Central memory CD8-positive, alpha-beta T cell (primary cell): ENCODE measurements at regions not wholly inside any gene's neighbourhood (a gene's known extent, or its start where the extent isn't known, plus 50 kb on each side); places are given as distances from the start of the nearest gene placed in this dataset.

Experiments used
- ATAC-seq: fragments of 150-1000 bp; cut with Tn5 transposase; replicated peaks from 2 replicates; pipeline ENCODE4 v1.10.0; 2022; ENCODE audit warnings: mild to moderate bottlenecking, moderate FRiP score, moderate number of reproducible peaks; ENCODE audit not compliant: poor library complexity, severe bottlenecking; ENCODE audit errors: extremely low read depth
- DNase-seq, 2 donors: peaks; one replicate each; pipeline ENCODE4 v3.0.0; 2021; ENCODE audit warnings: low spot score in 2 of 2
- H3K27ac Mint-ChIP-seq: one replicate; pipeline ENCODE4 v1.8.0; 2022; ENCODE audit warnings: low read depth, mild to moderate bottlenecking, moderate library complexity, mixed read lengths
- H3K27me3 Mint-ChIP-seq: one replicate; pipeline ENCODE4 v1.8.0; 2022; ENCODE audit warnings: mixed read lengths
- H3K36me3 Mint-ChIP-seq: one replicate; pipeline ENCODE4 v1.8.0; 2022; ENCODE audit warnings: mild to moderate bottlenecking, moderate library complexity, mixed read lengths; ENCODE audit not compliant: insufficient read depth
- H3K4me1 Mint-ChIP-seq: one replicate; pipeline ENCODE4 v1.8.0; 2022; ENCODE audit warnings: mixed read lengths
- H3K4me3 Mint-ChIP-seq: one replicate; pipeline ENCODE4 v1.8.0; 2022; ENCODE audit warnings: mild to moderate bottlenecking, moderate library complexity, mixed read lengths
- H3K9me3 Mint-ChIP-seq: one replicate; pipeline ENCODE4 v1.8.0; 2022; ENCODE audit warnings: mixed read lengths

GRCh38 chr13:89310943-89311672 is 1639.9 kb downstream of the SLITRK5 start:
- Mint-ChIP-seq H3K36me3 (no peaks in the 10 kb centered on the region), H3K4me1 (no peaks in the 10 kb centered on the region), H3K27me3 (no peaks in the 10 kb centered on the region), H3K27ac (no peak overlapping the region), H3K4me3 (no peak overlapping the region), H3K9me3 (peaks cover 33% of the 10 kb centered on the region)
- ATAC-seq (no peak), DNase-seq (no peak)

GRCh38 chr13:89315287-89315686 is 1644.1 kb downstream of the SLITRK5 start:
- no peaks in the 10 kb centered on the region for H3K27me3 Mint-ChIP-seq
- no peaks in the 10 kb centered on the region for H3K36me3 Mint-ChIP-seq
- no peak for DNase-seq
- no peak overlapping the region for H3K4me3 Mint-ChIP-seq
- no peak overlapping the region for H3K27ac Mint-ChIP-seq
- H3K4me1 Mint-ChIP-seq: no peaks in the 10 kb centered on the region
- H3K9me3 Mint-ChIP-seq: peaks cover 27% of the 10 kb centered on the region
- ATAC-seq: no peak

GRCh38 chr13:89322466-89322865 is 1651.3 kb downstream of the SLITRK5 start:
- no peak overlapping the region for H3K4me3 Mint-ChIP-seq
- H3K9me3 Mint-ChIP-seq: peaks cover 9% of the 10 kb centered on the region
- H3K36me3 Mint-ChIP-seq: no peaks in the 10 kb centered on the region
- no peaks in the 10 kb centered on the region for H3K4me1 Mint-ChIP-seq
- no peak overlapping the region for H3K27ac Mint-ChIP-seq
- DNase-seq (no peak), ATAC-seq (no peak)
- H3K27me3 Mint-ChIP-seq: no peaks in the 10 kb centered on the region

- Mint-ChIP-seq H3K36me3 (no peaks in the 10 kb centered on the region), H3K4me3 (no peak overlapping the region), H3K9me3 (peaks cover 9% of the 10 kb centered on the region), H3K27ac (no peak overlapping the region), H3K27me3 (no peaks in the 10 kb centered on the region), H3K4me1 (no peaks in the 10 kb centered on the region)
- DNase-seq: no peak
- ATAC-seq: no peak
Observed at GRCh38 chr13:89324582-89324981, 1653.4 kb downstream of the SLITRK5 start.

- Mint-ChIP-seq H3K27ac (no peak overlapping the region), H3K4me1 (no peaks in the 10 kb centered on the region), H3K9me3 (peaks cover 6% of the 10 kb centered on the region), H3K4me3 (no peak overlapping the region), H3K27me3 (no peaks in the 10 kb centered on the region), H3K36me3 (no peaks in the 10 kb centered on the region)
- ATAC-seq (no peak), DNase-seq (no peak)
Observed at GRCh38 chr13:89343165-89343564, 1672.0 kb downstream of the SLITRK5 start.

- Mint-ChIP-seq H3K27ac (no peak overlapping the region), H3K36me3 (no peaks in the 10 kb centered on the region), H3K4me3 (no peak overlapping the region), H3K4me1 (no peaks in the 10 kb centered on the region), H3K27me3 (no peaks in the 10 kb centered on the region), H3K9me3 (peaks cover 20% of the 10 kb centered on the region)
- DNase-seq (no peak), ATAC-seq (no peak)
Observed at GRCh38 chr13:89352384-89352783, 1681.2 kb downstream of the SLITRK5 start.

GRCh38 chr13:89361909-89362308 is 1690.7 kb downstream of the SLITRK5 start:
- no peak overlapping the region for H3K27ac Mint-ChIP-seq
- no peak for DNase-seq
- ATAC-seq: no peak
- H3K4me3 Mint-ChIP-seq: no peak overlapping the region
- H3K4me1 Mint-ChIP-seq: no peaks in the 10 kb centered on the region
- H3K27me3 Mint-ChIP-seq: no peaks in the 10 kb centered on the region
- no peaks in the 10 kb centered on the region for H3K36me3 Mint-ChIP-seq
- H3K9me3 Mint-ChIP-seq: peaks cover 6% of the 10 kb centered on the region

GRCh38 chr13:89363144-89363543 is 1692.0 kb downstream of the SLITRK5 start:
- Mint-ChIP-seq H3K9me3 (no peaks in the 10 kb centered on the region), H3K27ac (no peak overlapping the region), H3K27me3 (no peaks in the 10 kb centered on the region), H3K4me1 (no peaks in the 10 kb centered on the region), H3K4me3 (no peak overlapping the region), H3K36me3 (no peaks in the 10 kb centered on the region)
- DNase-seq (no peak), ATAC-seq (no peak)

GRCh38 chr13:89372193-89372592 is 1701.0 kb downstream of the SLITRK5 start:
- Mint-ChIP-seq H3K36me3 (no peaks in the 10 kb centered on the region), H3K4me3 (no peak overlapping the region), H3K27ac (no peak overlapping the region), H3K4me1 (no peaks in the 10 kb centered on the region), H3K9me3 (peaks cover 10% of the 10 kb centered on the region), H3K27me3 (no peaks in the 10 kb centered on the region)
- ATAC-seq (no peak), DNase-seq (no peak)

GRCh38 chr13:89375839-89376238 is 1704.7 kb downstream of the SLITRK5 start:
- ATAC-seq: no peak
- DNase-seq: no peak
- H3K4me3 Mint-ChIP-seq: no peak overlapping the region
- no peaks in the 10 kb centered on the region for H3K36me3 Mint-ChIP-seq
- H3K27me3 Mint-ChIP-seq: no peaks in the 10 kb centered on the region
- peaks cover 20% of the 10 kb centered on the region for H3K9me3 Mint-ChIP-seq
- H3K27ac Mint-ChIP-seq: no peak overlapping the region
- H3K4me1 Mint-ChIP-seq: no peaks in the 10 kb centered on the region

GRCh38 chr13:89380101-89380500 is 1708.9 kb downstream of the SLITRK5 start:
- H3K27ac Mint-ChIP-seq: no peak overlapping the region
- H3K27me3 Mint-ChIP-seq: no peaks in the 10 kb centered on the region
- H3K9me3 Mint-ChIP-seq: peaks cover 16% of the 10 kb centered on the region
- no peak for DNase-seq
- ATAC-seq: no peak
- no peaks in the 10 kb centered on the region for H3K4me1 Mint-ChIP-seq
- H3K36me3 Mint-ChIP-seq: no peaks in the 10 kb centered on the region
- H3K4me3 Mint-ChIP-seq: no peak overlapping the region

- Mint-ChIP-seq H3K36me3 (peaks cover 2% of the 10 kb centered on the region), H3K9me3 (peaks cover 17% of the 10 kb centered on the region), H3K4me3 (no peak overlapping the region), H3K27ac (no peak overlapping the region), H3K27me3 (no peaks in the 10 kb centered on the region), H3K4me1 (no peaks in the 10 kb centered on the region)
- no peak for ATAC-seq
- DNase-seq: no peak
Observed at GRCh38 chr13:89382981-89383380, 1711.8 kb downstream of the SLITRK5 start.

- H3K4me1 Mint-ChIP-seq: no peaks in the 10 kb centered on the region
- peaks cover 2% of the 10 kb centered on the region for H3K36me3 Mint-ChIP-seq
- no peak for DNase-seq
- no peak for ATAC-seq
- H3K27me3 Mint-ChIP-seq: no peaks in the 10 kb centered on the region
- no peak overlapping the region for H3K4me3 Mint-ChIP-seq
- no peak overlapping the region for H3K27ac Mint-ChIP-seq
- H3K9me3 Mint-ChIP-seq: peaks cover 17% of the 10 kb centered on the region
Observed at GRCh38 chr13:89383891-89384290, 1712.7 kb downstream of the SLITRK5 start.
